ENCODE measurements at regions not wholly inside any gene's neighbourhood (a gene's known extent, or its start where the extent isn't known, plus 50 kb on each side); places are given as distances from the start of the nearest gene placed in this dataset.

DNA sequence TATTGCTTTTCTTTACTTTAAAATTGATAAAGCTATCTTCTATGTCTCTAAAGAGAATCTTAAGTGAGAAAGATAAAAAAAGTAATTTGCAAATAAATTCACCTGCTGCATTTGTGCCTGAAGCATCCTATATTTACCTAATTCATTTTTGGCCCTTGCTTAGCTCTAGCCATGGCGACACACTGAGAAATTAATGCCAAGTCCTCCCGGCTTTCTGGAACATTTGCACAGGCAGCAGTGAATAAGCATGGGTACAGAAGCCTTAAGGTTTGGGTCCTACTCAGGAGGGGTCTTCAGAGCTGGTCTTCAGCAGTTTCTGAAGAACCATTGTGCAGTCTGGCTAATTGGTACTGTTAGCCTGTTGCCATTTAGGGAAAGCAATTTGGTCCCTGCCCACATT is 73.9 kb upstream of the ZEB2 start:
- DNase-seq, result no peak

DNA sequence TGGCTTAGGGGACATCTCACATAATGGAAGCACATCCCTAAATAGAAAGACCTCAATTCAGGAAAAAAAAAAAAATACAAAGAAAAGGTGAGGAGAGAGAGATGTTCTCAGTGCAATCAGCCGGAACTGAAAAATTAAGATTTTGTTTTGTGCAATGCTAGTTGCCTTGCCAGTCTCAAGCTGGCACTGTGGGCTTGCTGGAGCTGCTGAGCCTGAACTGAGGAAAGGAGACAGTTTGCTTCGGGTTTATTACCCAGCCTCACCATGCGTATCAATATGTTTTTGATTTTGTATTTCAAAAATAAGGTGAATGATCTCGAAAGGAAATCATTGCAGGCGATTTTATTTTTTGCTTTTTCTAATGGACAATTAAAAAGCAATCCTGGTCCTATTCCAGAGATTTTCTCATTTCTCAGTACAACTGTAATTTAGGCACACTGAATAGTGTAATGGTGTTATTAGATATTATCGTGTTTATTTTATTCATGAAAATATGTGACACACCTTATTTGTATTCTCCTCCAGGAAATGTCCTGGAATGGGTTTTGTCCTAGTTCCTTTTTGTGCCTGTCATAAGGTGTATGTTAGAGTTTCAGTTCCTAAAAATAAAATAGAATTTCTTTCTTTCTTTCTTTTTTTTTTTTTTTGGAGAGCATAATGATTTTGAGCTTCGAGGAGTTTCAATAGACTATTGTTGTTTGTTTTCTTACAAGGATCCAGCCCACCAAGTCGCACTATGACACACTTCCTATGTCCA is 72.8 kb upstream of the ZEB2 start:
- no peak for DNase-seq

DNA sequence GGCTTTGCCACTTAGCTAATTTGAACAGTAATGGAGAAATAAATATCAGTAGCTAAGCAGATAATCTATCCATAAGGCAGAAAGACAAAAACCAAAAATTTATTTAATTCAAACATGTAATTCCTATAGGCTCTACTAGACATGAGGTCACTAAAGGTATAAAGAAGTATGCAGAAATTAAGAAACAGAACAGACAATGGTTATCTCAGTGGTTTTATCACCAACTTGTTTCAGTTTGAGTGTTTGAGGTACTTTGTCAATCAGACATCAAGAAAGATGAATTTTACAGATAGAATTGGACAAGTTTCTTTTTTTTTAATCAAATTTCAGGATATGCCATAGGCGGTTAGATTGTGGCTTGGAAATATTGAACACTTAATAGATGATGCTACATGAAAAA is 67.4 kb upstream of the ZEB2 start:
- no peak for DNase-seq

DNA sequence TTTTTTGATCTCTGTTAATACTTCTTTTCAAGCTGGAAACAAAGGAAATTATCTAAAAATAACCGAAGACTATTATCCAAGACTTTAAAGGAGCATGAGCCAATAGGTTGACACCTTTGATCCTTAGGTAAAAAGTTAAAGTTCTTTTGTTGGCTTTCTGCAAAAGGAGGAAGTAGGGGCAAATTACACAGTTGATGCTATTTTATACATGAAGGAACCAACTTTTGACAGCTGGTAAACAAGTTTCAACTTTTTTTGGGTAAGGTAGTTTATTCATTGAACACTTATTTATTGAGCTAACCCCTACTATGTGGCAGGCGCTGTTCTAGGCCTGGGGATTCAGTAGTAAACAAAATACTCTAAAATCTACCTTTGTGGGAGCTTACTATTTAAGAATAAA is 66.6 kb upstream of the ZEB2 start:
- peak; percentile 54 for DNase-seq

DNA sequence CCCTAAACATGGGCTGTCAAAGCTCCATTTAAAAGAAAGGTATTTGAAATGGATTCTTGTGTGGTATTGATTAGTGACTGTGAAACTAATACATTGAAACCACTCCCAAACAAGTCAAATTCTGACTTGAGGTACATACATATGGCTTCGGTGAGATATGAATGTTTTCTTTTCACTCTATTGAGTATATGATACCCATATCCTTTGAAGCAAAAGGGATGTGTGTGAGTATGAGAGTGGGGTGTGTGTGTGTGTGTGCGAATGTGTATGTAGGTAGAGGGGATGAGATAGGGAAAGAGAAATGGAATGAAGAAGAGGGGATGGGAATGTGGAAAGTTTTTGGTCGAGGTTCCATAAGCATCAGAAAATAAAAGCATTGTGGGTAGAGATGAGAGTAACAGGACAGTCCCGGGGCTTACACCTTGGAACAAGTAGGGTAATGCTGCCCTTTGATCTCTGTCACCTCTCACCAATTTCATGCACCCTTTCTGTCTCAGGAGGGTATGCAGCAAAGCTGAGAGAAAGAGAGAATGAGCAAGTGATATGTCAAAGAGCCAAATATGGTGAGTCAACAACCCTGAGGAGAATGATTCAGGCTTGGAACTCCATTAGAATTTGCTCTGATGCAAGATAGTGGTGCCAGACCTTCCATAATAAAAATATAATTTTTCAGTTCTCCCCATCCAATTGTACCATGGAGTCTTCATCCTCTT is 64.0 kb upstream of the ZEB2 start:
- no peak for DNase-seq

DNA sequence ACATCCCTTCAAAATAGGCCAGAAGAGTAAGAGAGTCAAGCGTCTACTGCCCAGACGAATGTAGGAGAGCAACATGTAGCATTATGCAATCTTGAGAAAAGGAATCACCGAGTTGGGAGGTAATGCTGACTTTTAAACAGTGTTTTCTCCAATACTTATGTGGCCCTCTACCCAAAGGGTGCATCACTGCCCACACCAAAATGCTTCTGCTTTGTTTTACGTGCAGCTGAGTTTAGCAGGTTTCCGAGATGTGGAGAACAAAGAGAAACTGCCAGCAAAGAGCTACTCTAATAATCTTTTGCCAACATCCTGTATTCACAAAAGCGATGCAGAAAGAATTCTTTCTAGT is 63.4 kb upstream of the ZEB2 start:
- peak; percentile 72 for DNase-seq

DNA sequence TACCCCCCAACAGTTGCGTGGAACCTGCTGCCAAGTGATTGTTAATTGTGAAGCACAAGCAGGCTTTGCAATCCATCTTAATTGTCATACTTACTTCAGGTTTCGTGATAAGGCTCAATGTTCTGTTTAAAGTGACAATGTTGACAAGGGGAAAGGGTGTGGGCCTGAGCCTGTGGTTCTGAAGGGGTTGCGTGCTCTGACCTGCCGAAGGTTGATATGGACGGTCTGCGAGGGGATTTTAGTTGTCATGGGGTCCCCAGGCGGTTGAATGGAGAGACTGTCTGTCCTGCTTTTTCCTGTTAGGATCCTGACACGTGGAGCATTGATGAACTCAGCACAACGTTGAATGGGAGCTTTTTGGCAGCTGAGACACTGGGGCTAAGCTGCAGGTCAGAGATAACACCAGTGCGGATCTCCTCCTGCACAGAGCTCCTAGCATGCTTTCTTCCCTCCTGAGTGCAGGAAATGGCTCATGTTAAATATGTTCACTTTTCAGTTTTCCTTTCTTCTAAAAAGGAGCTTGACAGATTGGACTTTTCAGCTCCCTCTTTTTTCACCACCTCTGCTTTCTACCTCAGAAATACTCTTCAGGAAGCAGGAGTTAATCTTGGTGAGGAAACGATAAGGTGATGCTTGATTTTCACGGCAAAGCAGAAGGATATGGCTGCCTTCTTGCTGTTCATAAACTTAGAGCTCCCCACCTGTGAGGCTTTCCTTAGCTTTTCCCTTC is 62.9 kb upstream of the ZEB2 start:
- peak; percentile 99 for DNase-seq

DNA sequence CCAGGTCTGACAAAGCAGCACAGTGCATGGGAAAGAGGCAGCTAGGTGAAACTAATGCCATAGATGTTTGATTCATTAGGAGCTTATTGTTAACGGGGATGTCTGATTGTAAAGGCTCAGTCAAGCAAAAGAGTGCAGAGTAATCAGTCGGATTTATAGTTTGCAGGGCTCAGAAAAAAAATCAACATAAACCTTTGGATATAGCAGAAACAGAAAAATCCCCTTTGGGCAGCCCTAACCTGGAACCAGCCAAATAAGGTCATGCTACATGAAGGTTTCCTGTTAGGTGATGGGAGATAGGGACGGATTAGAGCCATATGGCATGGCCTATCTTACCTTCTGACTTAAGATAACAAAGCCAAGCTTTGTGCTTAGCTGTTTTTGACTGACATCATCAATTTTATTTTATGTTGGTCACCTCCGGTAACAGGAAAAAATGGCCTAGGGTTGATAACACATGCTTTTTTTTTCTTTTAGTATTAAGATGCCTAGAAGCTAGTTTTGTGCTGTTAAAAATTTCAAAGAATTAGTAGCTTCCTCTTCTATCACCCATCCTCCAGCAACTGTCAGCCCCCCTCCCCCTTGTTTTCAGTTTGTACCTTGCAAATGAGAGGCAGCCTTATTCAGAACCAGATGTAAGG is 60.7 kb upstream of the ZEB2 start:
- DNase-seq, result peak; percentile 92

DNA sequence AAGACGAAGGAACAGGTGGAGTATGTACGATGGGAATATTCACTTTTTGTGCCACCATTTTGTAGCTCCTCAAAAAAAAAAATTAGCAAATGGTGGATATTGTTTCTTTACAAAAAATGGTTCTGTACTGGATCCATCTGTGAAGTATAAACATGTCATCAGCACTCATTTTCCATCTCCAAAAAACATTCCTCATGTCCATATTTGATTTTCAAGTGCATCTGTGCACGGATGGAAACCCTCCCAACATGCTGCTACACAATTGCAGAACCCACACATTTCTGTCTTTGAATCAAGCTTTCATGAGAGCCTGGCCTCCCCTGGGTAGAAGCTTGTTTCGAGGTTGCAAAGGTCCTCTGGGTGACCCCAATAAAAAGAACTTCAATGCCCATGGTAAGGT is 59.6 kb upstream of the ZEB2 start:
- no peak for DNase-seq

DNA sequence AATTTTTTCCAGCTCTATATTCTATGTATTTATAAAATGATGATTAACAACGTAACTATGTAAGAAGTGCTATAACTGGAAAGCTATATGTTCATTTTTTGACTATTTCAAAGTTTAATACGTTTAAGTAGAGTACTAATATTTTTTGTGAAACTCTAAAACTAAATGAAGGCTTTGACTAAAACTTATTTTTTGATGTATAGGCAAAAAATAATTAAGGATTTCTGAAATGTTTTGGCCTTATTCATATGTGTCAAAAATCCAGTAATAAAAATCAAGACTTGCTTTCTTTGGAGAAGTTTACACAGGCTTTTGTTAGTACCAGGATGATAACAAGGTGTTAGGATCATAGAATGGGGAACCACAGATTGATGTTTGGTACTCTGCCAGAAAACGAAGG is 58.2 kb upstream of the ZEB2 start:
- no peak for DNase-seq

DNA sequence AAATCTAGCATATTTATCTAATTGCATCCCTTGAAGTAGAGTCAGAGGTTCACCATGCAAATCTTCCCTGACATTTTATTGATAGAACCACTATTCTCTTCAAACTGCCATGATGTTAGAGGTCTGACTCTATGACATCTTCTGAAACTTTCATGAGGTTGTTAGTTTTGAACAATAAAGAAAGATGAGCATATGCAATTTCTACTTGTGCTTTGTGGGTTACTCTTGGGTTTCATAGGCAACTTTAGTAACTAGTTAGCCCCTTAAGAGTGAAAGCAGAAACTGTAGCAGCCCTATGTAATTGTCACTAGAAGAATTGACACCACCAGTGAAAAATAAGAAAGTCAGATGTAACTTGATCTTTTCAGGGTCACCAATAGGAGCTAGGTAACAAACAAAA is 53.1 kb upstream of the ZEB2 start:
- no peak for DNase-seq

DNA sequence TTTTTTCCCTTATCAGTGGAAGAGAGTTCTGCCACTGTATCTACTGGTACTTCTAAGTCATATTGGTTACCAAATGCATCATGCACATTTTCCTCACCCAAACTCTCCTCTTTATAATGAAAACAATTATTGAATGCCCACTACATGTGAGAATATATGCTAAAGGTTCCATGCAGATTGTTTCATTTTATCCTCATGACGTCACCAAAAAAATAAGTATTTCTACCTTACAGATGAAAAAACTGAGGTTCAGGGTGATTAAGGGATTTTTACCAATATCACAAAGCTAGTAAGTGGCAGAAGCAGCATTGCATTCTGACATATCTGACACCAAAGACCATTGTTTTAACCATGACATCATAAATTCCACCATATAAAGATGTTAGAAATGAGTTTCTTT is 51.9 kb upstream of the ZEB2 start:
- peak; percentile 43 for DNase-seq

DNA sequence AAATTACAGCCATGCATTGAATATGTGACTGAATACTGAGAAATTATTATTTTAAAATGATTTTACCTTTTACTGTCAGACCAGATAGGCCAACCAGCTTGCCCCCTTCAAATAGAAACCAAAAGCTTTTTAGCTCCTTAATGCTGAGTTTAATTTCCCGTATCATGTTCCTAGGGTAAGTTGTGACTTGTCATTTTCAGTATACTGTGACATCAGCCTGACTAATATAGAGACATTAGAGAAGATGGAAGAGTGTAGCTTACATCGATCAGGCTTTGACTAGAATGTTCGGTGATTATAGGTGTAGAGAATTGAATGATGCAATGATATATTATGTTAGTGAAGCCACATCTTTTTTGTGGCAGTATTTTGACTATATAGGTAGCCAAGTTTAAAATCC is 50.6 kb upstream of the ZEB2 start:
- no peak for DNase-seq

All from hematopoietic multipotent progenitor cell treated with erythropoietin and hydrocortisone succinate and interleukin-3 and kit ligand, for 4 days (in vitro differentiated cells).